NCI-H446 (cell line): ENCODE measurements at regions not wholly inside any gene's neighbourhood (a gene's known extent, or its start where the extent isn't known, plus 50 kb on each side); places are given as distances from the start of the nearest gene placed in this dataset.
"Not testable (repeated sequence)": the region's sequence is repeated elsewhere in the genome, so short reads cannot be mapped to it uniquely, and the experiment has no call there.

Source experiments
- DNase-seq, 2 experiments: peaks; one replicate each; lab custom pipeline; 2025; lab: John Stamatoyannopoulos, UW

DNA sequence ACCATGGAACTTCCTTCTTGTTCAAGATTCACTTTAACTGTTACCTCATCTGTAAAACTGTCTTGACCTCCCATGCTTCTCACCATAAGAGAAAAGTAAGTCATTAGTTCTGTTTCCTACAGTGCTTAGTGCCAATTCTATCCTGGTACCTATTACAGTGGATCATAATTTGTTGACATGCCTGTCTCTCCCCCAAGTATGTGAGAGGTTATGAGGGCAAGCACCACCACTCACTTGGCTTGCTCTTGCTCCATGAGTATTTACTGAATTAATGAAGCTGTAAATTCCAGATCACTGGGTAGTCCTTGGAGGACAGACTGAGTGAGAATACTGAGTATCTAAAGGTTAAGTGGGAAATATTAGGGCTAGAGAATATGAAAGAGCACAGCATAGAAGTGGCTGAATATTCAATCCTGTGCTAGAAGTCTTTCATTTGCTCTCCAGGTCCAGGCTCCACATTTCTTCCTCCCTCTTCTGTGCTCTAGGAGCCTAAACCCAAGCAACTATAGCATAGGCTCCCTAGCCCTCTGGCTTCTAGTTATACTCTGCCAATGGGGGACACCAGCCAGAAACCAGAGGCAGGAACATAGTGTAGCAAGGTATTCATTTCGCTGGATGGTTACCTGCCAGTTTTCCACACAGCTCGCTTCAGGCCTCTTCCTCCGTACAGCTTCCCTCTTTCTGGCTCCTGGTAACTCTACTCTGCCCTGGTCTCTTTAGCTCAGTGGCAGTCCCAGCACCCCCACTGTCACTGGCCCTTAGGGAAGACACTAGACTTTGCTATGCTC, 118.2 kb upstream of the SLC5A12 start:
- DNase-seq: no peak

DNA sequence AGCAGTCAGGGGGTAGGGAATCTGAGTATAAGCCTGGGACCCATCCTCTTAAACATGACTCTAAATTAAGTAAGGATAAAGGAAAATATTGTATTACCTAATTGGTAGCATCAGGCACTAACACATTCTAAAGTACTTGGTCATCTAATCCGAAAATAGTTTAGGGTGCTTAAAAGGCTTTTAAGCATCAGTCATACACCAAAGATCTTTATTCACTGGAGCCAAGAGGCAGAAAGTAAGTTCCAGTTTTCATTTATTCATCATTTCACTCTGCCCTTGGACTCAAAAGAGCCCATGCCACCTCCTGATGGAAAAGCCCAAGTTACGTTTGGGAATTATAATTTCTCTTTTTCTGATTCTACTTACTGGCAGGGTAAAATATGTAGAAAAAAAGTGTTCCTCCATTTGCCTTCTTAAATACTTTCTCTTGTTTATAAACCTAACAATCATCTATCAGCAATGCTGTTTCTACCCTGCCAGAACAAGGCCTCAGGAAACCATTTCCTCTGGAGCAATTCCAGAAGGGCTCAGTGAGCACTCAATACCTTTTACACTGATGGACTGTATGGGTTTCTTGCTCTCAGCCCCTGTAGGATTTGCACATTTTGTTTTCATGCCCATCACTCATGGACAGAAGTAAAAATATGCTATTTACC, 120.1 kb upstream of the SLC5A12 start:
- DNase-seq: no peak

DNA sequence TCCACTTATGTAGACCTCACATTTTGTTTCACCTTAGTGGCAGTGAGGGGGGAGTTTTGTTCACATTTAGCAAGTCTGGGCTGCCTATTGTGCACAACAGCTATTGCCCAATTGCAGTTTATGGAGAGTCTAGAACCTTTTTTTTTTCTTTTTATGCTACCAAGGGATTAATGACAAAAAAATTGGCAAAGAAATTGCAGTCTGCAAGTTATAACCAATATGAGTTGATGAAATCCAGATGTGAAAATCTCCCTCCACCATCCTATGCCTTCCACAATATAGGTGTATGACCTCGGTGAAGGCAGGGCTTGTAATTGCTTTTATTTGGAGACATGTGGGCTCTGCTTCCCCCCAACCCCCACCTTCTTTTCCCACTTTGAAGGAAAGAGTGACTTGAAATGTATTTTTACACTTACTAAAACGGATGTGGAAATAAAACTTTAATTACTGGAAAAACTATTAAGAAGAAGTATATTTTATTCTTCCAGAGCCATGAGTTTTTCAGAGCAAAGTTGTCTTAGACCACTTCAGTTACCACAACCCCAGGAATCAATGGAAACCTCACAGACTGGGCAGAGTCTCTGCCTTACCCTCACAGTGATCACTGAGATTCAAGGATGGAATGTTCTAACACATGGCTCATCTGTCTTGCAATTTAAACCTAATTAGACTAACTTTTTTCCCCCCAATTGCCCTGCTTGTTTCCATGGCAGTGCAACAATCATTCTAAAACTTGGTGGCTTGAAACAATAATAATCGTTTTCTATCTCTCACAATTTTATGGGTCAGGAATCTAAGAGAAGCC, 120.8 kb upstream of the SLC5A12 start:
- DNase-seq: no peak

- no peak for DNase-seq
Measured at GRCh38 chr11:26843539-26843938, 121.7 kb upstream of the SLC5A12 start.

DNA sequence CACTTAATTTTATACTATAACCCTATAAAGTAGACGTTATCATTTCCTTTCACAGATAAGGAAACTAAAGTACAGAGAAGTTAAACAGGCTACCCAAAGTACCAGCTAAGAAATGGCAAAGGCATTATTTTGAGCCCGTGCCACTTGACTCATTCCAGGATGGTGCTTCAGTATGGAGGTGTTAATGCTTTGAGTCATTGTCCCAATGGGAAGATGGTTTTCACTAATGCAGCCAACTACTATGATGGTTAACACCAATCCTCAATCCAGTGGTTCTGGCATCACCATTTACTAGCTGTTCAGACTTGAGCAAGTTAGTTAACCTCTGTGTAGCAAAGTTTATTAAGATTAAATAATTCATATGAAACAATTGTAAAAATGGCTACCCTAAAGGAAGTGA, 123.1 kb upstream of the SLC5A12 start:
- no peak for DNase-seq

GRCh38 chr11:26846227-26846626, 124.4 kb upstream of the SLC5A12 start:
- DNase-seq: no peak

DNA sequence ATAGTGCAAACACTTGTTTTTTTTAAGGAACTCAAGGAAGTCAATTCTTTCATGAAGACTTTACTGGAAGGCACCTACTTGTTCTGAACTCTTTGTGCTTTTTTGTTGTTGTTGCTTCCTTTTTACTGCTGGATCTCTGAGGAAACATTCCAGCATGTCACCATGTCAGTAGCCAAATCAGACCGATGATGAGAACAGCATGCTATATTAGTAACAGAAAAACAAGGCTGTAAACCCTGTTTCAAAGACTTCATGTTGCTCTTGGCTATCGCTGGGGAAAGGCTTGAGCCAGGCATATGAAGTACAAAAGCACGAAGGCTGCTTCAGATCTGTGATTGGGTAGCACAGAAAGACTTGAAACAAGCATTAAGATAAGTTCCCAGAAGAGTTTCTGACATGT, 125.6 kb upstream of the SLC5A12 start:
- DNase-seq: no peak

GRCh38 chr11:26847977-26848376, 126.1 kb upstream of the SLC5A12 start:
- DNase-seq: no peak

GRCh38 chr11:26849036-26849435, 127.2 kb upstream of the SLC5A12 start:
- peak in 1 of 2 experiments; percentile 47 for DNase-seq

DNA sequence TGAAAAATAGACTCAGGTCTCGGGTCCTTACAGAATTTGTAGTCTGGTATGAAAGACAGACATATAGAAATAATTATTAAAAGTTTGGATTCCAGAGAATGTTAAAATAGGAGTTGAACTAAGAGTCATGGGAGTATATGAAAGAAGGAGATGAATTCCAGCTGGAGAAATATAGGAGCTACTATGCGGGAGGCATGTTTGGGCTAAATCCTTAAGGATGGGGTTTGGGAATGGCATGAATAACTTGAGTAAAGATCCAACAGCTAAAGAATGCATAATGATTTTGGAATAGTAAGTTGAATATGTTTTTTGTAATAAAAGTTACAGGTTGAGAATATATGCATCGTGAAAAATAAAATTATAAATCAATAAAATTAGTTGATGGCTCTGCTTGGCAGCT, 129.4 kb upstream of the SLC5A12 start:
- no peak for DNase-seq

DNA sequence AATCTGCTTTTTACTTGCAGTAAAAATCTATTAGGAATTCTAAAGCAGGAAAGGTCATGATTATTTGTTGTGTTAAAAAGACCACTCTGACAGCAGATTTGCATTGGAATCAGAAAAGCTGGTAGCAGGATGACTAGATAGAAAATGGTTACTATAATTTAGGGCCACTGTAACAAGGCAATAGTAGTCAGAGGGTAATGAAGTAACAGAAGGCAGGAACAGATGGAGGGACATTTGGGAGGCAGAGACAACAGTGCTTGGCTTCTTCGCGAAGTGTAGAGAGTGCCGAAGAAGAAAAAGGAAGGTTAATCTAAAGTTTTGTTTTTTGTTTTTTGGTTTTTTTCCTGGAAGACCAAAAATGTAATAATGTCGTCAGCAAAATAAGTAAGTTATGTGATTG, 129.8 kb upstream of the SLC5A12 start:
- peak; percentile 78 to 85 for DNase-seq

DNA sequence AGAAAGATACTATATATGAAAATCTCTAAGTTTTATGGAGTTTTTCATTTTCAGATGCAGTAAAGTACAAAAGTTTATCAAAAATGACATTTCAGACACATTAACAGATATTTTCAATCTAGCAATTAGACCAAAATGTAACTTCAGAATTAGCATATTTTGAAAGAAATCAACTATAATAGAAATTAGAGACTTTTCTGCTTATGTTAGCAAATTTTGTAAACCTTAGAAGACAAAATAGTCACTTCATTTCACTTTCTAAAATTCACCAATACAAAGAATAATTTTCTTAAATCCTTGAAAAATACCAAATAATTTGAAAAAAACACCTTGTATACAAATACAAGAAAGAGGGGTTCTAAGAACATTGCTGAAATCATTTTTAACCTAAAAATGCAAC, 135.8 kb upstream of the FIBIN start:
- no peak for DNase-seq

GRCh38 chr11:26859416-26859815, 134.5 kb upstream of the FIBIN start:
- DNase-seq: peak in 1 of 2 experiments; percentile 27

GRCh38 chr11:26860091-26860780, 133.7 kb upstream of the FIBIN start:
- DNase-seq: no peak

DNA sequence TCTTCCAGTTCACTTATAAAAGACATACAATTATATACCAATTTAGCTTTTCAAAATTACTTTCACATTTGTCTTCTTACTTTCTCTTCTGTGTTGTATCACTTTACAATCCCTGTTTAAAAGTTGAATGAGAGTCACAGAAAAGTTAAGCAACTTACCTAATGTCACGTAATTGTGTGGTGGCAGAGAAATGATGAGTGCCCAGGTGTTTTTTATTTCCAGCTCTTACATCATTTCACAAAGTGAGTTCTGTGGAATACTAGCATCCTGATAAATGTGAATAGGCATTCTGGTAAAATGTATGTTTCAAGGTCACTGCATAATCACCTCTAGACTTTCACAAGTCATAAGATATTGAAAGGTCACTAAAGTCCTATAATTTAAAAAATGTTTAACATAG, 133.0 kb upstream of the FIBIN start:
- DNase-seq: no peak

GRCh38 chr11:26862801-26863200, 131.1 kb upstream of the FIBIN start:
- no peak for DNase-seq

- DNase-seq: no peak
Measured at GRCh38 chr11:26865703-26866102, 128.2 kb upstream of the FIBIN start.

- DNase-seq: no peak
Measured at GRCh38 chr11:26867286-26867685, 126.6 kb upstream of the FIBIN start.

- DNase-seq: no peak
Measured at GRCh38 chr11:26878959-26879581, 114.8 kb upstream of the FIBIN start.

GRCh38 chr11:26882363-26882880, 111.5 kb upstream of the FIBIN start:
- not testable (repeated sequence) for DNase-seq

DNA sequence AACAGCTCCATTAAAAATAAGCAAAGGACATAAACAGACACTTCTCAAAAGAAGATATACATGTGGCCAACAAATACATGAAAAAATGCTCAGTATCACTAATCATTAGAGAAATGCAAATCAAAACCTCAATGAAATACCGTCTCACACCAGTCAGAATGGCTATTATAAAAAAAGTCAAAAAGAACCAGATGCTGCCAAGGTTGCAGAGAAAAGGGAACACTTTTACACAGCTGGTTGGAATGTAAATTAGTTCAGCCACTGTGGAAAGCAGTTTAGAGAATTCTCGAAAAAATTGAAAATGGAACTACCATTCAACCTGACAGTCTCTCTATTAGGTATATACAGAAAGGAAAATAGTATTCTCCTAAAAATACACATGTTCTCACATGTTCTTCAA, 102.4 kb upstream of the FIBIN start:
- no peak for DNase-seq

- no peak for DNase-seq
Measured at GRCh38 chr11:26896719-26897118, 97.2 kb upstream of the FIBIN start.
